ENCODE measurements at regions not wholly inside any gene's neighbourhood (a gene's known extent, or its start where the extent isn't known, plus 50 kb on each side); places are given as distances from the start of the nearest gene placed in this dataset.
A peak's percentile ranks its signal among the peaks of the same experiment; 100 is the strongest.
"Not testable (repeated sequence)": the region's sequence is repeated elsewhere in the genome, so short reads cannot be mapped to it uniquely, and the experiment has no call there.

DNA sequence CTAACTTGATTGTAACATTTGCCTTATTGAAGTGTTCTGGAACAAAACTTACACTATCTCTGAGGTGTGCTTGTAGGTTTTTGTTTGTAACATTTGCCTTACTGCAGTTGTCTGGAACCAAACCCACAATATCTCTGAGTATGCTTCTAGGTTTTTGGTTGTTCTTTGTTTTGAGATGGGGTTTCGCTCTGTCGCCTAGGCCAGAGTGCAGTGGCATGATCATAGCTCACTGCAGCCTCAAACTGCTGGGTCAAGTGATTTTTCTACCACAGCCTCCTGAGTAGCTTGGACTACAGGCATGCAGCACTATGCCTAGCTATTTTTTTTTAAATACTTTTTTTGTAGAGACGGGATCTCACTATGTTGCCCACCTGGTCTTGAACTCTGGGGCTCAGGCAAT is 1464.6 kb downstream of the FOXD4L5 start:
- H3K4me3 Mint-ChIP-seq; DNase-seq; POLR2A ChIA-PET; ATAC-seq (ENCODE audit: low read depth); H3K27ac Mint-ChIP-seq; H3K36me3 Mint-ChIP-seq: not testable (repeated sequence)
- Mint-ChIP-seq H3K27me3 (peaks cover 16% of the 10 kb centered on the region), H3K9me3 (peaks cover 17% of the 10 kb centered on the region), H3K4me1 (peaks cover 12% of the 10 kb centered on the region)

- peaks cover 12% of the 10 kb centered on the region for H3K4me1 Mint-ChIP-seq
- peaks cover 6% of the 10 kb centered on the region for H3K9me3 Mint-ChIP-seq
- POLR2A ChIA-PET = interaction anchor here (1.4 to 2.3 kb wide), 3 partner anchors 980 to 1018 kb away, joined by 3 to 37 read pairs (median 8); no protein-coding TSS in a partner anchor
- peaks cover 2% of the 10 kb centered on the region for H3K36me3 Mint-ChIP-seq
- DNase-seq (peak; percentile 81), ATAC-seq (ENCODE audit: low read depth) (peak; percentile 57)
- peak overlapping the region; percentile 71 for H3K27ac Mint-ChIP-seq
- peak overlapping the region; percentile 79 for H3K4me3 Mint-ChIP-seq
- peaks cover 16% of the 10 kb centered on the region for H3K27me3 Mint-ChIP-seq
Observed at GRCh38 chr9:63817622-63818518, 1467.1 kb downstream of the FOXD4L5 start.

DNA sequence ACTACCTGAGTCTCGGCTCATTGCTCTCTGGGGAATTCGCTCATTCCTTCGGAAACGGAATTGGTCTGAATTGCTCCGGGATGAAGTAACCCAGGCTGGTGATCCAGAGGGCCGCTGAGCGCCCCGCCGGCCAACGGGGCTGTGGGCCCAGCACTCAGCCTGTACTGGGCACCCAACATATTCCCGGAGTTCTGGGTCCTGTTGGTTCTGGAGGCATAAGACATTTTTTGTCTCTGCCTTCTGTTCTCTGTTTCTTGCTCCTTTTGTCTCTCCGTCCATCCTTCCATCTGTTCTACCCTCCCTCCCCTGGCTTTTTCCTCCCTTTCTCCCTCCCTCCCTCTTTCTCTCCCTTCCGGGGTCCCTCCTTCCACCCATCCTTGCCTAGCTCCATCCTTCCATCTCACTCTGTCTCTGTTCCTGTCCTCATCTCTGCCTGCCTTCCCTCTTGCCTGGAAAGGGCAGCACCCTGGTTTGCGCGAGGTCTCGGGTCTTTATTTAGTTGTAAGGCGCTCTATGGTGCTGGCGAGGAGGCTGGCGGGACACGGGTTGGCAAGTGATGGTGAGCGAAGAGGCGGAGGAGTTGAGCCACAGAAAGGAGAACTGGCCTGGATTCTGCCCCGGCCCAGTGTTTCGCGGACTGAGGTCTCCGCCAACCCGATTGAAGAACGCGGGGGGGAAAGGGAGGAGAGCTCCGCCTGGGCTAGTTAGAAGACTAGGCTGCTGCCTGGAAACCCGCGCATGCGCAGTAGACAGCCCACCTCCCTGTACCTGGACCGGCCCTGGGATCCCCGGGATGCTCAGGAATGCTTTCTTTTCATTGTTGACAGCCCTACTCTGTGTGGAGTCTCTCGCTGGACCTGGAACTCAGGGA is 1468.0 kb downstream of the FOXD4L5 start:
- peaks cover 16% of the 10 kb centered on the region for H3K27me3 Mint-ChIP-seq
- ATAC-seq (ENCODE audit: low read depth) = peak; percentile 71
- H3K9me3 Mint-ChIP-seq = peaks cover 6% of the 10 kb centered on the region
- peak overlapping the region; percentile 79 for H3K4me3 Mint-ChIP-seq
- peaks cover 12% of the 10 kb centered on the region for H3K4me1 Mint-ChIP-seq
- POLR2A ChIA-PET = interaction anchor here (1.4 to 2.3 kb wide), 3 partner anchors 979 to 1017 kb away, joined by 3 to 37 read pairs (median 8); no protein-coding TSS in a partner anchor
- peaks cover 2% of the 10 kb centered on the region for H3K36me3 Mint-ChIP-seq
- peak overlapping the region; percentile 71 for H3K27ac Mint-ChIP-seq
- peak; percentile 77 for DNase-seq

- H3K4me3 Mint-ChIP-seq; POLR2A ChIA-PET; ATAC-seq (ENCODE audit: low read depth); H3K27ac Mint-ChIP-seq; H3K36me3 Mint-ChIP-seq; DNase-seq; H3K9me3 Mint-ChIP-seq: not testable (repeated sequence)
- peaks cover 16% of the 10 kb centered on the region for H3K27me3 Mint-ChIP-seq
- peaks cover 12% of the 10 kb centered on the region for H3K4me1 Mint-ChIP-seq
Observed at GRCh38 chr9:63814970-63815669, 1469.9 kb downstream of the FOXD4L5 start.

GRCh38 chr9:63813391-63814021 is 1471.5 kb downstream of the FOXD4L5 start:
- H3K27ac Mint-ChIP-seq; H3K4me3 Mint-ChIP-seq; H3K9me3 Mint-ChIP-seq; POLR2A ChIA-PET; ATAC-seq (ENCODE audit: low read depth); H3K36me3 Mint-ChIP-seq: not testable (repeated sequence)
- peak; percentile 32 for DNase-seq
- Mint-ChIP-seq H3K4me1 (peaks cover 12% of the 10 kb centered on the region), H3K27me3 (peaks cover 14% of the 10 kb centered on the region)

- H3K4me1 Mint-ChIP-seq, H3K36me3 Mint-ChIP-seq, POLR2A ChIA-PET, H3K4me3 Mint-ChIP-seq, H3K9me3 Mint-ChIP-seq, H3K27ac Mint-ChIP-seq: not testable (repeated sequence)
- ATAC-seq (ENCODE audit: low read depth) = peak; percentile 83
- peaks cover 10% of the 10 kb centered on the region for H3K27me3 Mint-ChIP-seq
- peak; percentile 28 for DNase-seq
Observed at GRCh38 chr9:63812822-63813221, 1472.2 kb downstream of the FOXD4L5 start.

DNA sequence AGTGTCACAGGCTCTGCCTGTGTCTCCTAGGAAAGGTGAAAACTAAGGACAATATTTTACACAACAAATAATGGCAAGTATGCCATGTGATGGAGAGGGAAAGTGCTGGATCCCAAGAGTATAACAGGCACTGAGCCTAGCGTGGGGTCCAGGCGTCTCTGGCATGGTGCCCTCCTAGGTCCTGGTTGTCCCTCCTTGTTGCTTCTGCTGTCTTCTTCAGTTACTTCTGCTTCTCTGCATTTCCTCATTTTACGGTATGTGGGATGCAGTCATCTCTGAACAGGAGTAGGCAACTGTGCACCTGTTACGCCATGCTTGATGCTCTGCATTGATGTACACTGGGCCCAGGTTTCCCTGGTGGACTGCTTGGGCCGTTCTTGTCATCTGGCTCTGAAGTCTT is 1480.8 kb downstream of the FOXD4L5 start:
- POLR2A ChIA-PET, H3K36me3 Mint-ChIP-seq, H3K27me3 Mint-ChIP-seq: not testable (repeated sequence)

GRCh38 chr9:63794081-63794685 is 1490.8 kb downstream of the FOXD4L5 start:
- not testable (repeated sequence) for ATAC-seq (ENCODE audit: low read depth)

More for the DNA sequence above, 1480.8 kb downstream of the FOXD4L5 start:
- DNase-seq; H3K4me3 Mint-ChIP-seq; H3K4me1 Mint-ChIP-seq; ATAC-seq (ENCODE audit: low read depth); H3K27ac Mint-ChIP-seq: not testable (repeated sequence)
- peaks cover 15% of the 10 kb centered on the region for H3K9me3 Mint-ChIP-seq

GRCh38 chr9:63787454-63787853 is 1497.6 kb downstream of the FOXD4L5 start:
- POLR2A ChIA-PET; H3K27ac Mint-ChIP-seq; H3K36me3 Mint-ChIP-seq; H3K4me3 Mint-ChIP-seq; H3K27me3 Mint-ChIP-seq; ATAC-seq (ENCODE audit: low read depth); DNase-seq; H3K4me1 Mint-ChIP-seq: not testable (repeated sequence)
- H3K9me3 Mint-ChIP-seq = peaks cover 16% of the 10 kb centered on the region

More at GRCh38 chr9:63794081-63794685, 1490.8 kb downstream of the FOXD4L5 start:
- H3K27ac Mint-ChIP-seq, H3K36me3 Mint-ChIP-seq, POLR2A ChIA-PET, H3K4me3 Mint-ChIP-seq, H3K4me1 Mint-ChIP-seq, DNase-seq, H3K27me3 Mint-ChIP-seq: not testable (repeated sequence)
- peaks cover 19% of the 10 kb centered on the region for H3K9me3 Mint-ChIP-seq

DNA sequence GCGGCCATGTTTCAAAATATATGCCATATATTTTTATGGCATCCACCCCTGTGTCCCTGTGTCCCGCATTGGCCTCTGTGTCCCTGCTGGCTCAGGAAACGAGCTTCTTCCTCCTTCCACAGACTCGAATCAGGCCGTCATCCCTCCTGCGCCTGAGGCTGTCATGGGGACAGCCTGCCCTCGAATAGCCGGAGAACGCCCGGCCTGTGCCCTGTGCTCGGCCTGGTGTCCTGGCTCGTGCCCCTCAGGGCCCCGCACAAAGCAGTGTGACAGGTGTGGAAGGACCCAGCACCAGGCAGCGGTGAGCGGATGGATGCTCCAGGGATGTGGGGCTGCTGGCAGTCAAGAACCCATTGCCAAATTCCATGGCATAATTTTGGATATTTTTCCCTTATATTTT is 1500.0 kb downstream of the FOXD4L5 start:
- peaks cover 11% of the 10 kb centered on the region for H3K9me3 Mint-ChIP-seq
- H3K36me3 Mint-ChIP-seq; H3K4me3 Mint-ChIP-seq; DNase-seq; H3K27ac Mint-ChIP-seq; ATAC-seq (ENCODE audit: low read depth); POLR2A ChIA-PET; H3K27me3 Mint-ChIP-seq; H3K4me1 Mint-ChIP-seq: not testable (repeated sequence)

- ATAC-seq (ENCODE audit: low read depth); H3K4me3 Mint-ChIP-seq; H3K36me3 Mint-ChIP-seq; H3K27ac Mint-ChIP-seq; H3K9me3 Mint-ChIP-seq; DNase-seq; H3K4me1 Mint-ChIP-seq; H3K27me3 Mint-ChIP-seq; POLR2A ChIA-PET: not testable (repeated sequence)
Observed at GRCh38 chr9:63784421-63784820, 1500.6 kb downstream of the FOXD4L5 start.

DNA sequence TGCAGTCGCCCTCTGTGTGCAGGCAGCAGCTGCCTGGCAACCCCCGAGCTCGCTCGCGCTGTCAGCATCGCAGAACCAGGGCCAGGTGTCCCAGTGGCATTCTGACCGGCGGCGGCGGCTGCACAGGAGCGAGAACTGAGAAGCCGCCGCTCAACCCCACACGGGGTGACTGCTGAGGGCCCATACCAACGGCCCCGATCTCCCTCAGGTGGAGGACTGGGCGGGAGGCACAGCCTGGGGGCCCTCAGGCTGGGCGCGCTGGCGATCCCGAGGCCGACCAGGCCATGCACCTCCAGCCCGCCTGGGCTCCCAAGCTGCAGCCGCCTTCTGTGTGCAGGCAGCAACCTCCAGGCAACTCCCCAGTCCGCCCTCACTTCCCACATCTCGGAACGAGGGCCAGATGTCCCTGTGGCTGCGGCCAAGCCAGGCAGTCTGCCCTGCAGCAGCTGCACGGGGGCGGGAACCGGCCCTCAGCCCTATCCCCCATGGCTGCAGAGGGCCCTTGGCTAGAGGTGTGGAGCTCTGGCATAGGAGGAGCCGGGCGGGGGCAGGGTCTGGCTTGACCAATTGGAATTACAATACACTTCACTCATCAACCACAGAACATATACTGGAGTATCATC is 1503.1 kb downstream of the FOXD4L5 start:
- H3K36me3 Mint-ChIP-seq, POLR2A ChIA-PET, H3K4me1 Mint-ChIP-seq, H3K27me3 Mint-ChIP-seq, H3K9me3 Mint-ChIP-seq, H3K27ac Mint-ChIP-seq, H3K4me3 Mint-ChIP-seq, DNase-seq: not testable (repeated sequence)
- peak; percentile 46 for ATAC-seq (ENCODE audit: low read depth)

Measured in activated naive CD8-positive, alpha-beta T cell treated with anti-CD3 and anti-CD28 coated beads, Interleukin-2, amount 10 ng/mL, durations not matched to agents 7 days and 5 days (primary cell).